ENCODE measurements at regions not wholly inside any gene's neighbourhood (a gene's known extent, or its start where the extent isn't known, plus 50 kb on each side); places are given as distances from the start of the nearest gene placed in this dataset.
A peak's percentile ranks its signal among the peaks of the same experiment; 100 is the strongest.

GRCh38 chrX:140064993-140065392, 99.7 kb upstream of the CXorf66 start:
- no peak overlapping the region for H3K27ac Mint-ChIP-seq
- CTCF ChIA-PET: no interaction called here
- no peak overlapping the region for H3K4me3 Mint-ChIP-seq
- POLR2A ChIA-PET: interaction anchor here (0.6 kb wide), 1 partner anchor 1372 kb away, joined by 3 read pairs; no protein-coding TSS in a partner anchor
- TF ChIP-seq NFATC4 (CRISPR knock-in tag; IDR thresholded peaks at IDR 0.05) (no peak), PRDM15 (CRISPR knock-in tag; IDR thresholded peaks at IDR 0.05) (no peak), GTF2I (CRISPR knock-in tag; conservative IDR thresholded peaks at IDR 0.05) (no peak), HMGXB4 (CRISPR knock-in tag; IDR thresholded peaks at IDR 0.05) (no peak), ZNF121 (CRISPR knock-in tag; IDR thresholded peaks at IDR 0.05) (no peak), FOXP4 (CRISPR knock-in tag; IDR thresholded peaks at IDR 0.05) (no peak), ZNF219 (CRISPR knock-in tag; IDR thresholded peaks at IDR 0.05; ENCODE audit: borderline replicate concordance) (no peak), ZNF232 (CRISPR knock-in tag; IDR thresholded peaks at IDR 0.05) (no peak), IRF1 (CRISPR knock-in tag; IDR thresholded peaks at IDR 0.05) (no peak), ZNF396 (CRISPR knock-in tag; IDR thresholded peaks at IDR 0.05; ENCODE audit: borderline replicate concordance) (no peak), GABPB1 (CRISPR knock-in tag; IDR thresholded peaks at IDR 0.05) (no peak), MYBL2 (CRISPR knock-in tag; IDR thresholded peaks at IDR 0.05) (no peak)
- DNase-seq (ENCODE audit: low spot score) (no peak), ATAC-seq (no peak)
- H3K36me3 Mint-ChIP-seq: no peaks in the 10 kb centered on the region
- H3K27me3 Mint-ChIP-seq (ENCODE audit: low read depth): no peaks in the 10 kb centered on the region
- no peaks in the 10 kb centered on the region for H3K9me3 Mint-ChIP-seq
- H3K4me1 Mint-ChIP-seq: peaks cover 7% of the 10 kb centered on the region

GRCh38 chrX:140057001-140057411, 91.7 kb upstream of the CXorf66 start:
- Mint-ChIP-seq H3K4me3 (no peak overlapping the region), H3K27me3 (ENCODE audit: low read depth) (peaks cover 4% of the 10 kb centered on the region), H3K36me3 (no peaks in the 10 kb centered on the region), H3K27ac (no peak overlapping the region), H3K9me3 (no peaks in the 10 kb centered on the region), H3K4me1 (peaks cover 38% of the 10 kb centered on the region)
- peak; percentile 79 for DNase-seq (ENCODE audit: low spot score)
- CTCF ChIA-PET: interaction anchor here (0.5 to 2.0 kb wide), 19 partner anchors 9 to 451 kb away, joined by 3 to 29 read pairs (median 3); partner anchors contain the start of gene SOX3
- TF ChIP-seq CTCF (IDR thresholded peaks at IDR 0.05): peak; percentile 77
- TF ChIP-seq GABPB1 (CRISPR knock-in tag; IDR thresholded peaks at IDR 0.05): no peak
- no peak for TF ChIP-seq SMAD4 (CRISPR knock-in tag; IDR thresholded peaks at IDR 0.05)
- TF ChIP-seq ZNF512 (CRISPR knock-in tag; IDR thresholded peaks at IDR 0.05; ENCODE audit: borderline replicate concordance): no peak
- TF ChIP-seq ZNF281 (CRISPR knock-in tag; IDR thresholded peaks at IDR 0.05): no peak
- no peak for TF ChIP-seq ZNF671 (CRISPR knock-in tag; IDR thresholded peaks at IDR 0.05)
- no peak for TF ChIP-seq TEAD1 (CRISPR knock-in tag; IDR thresholded peaks at IDR 0.05)
- POLR2A ChIA-PET: no interaction called here
- ATAC-seq: peak; percentile 96

Measured in WTC11 (cell line).